GM12878 (cell line): ENCODE measurements at regions not wholly inside any gene's neighbourhood (a gene's known extent, or its start where the extent isn't known, plus 50 kb on each side); places are given as distances from the start of the nearest gene placed in this dataset.

Experiments
- ATAC-seq: fragments of 200-7000 bp; cut with Tn5 transposase; 3 replicates; pipeline ENCODE4 v1.9.1; 2020; ENCODE audit warnings: mild to moderate bottlenecking, moderate library complexity
- BruUV-seq: library from RNA; stranded (reverse); fragments of 400-500 nt; replicated peaks from 2 replicates; lab custom pipeline; 2021; lab: Mats Ljungman, UMichigan
- CTCF ChIA-PET: fragments of 300-600 bp; sonication (Branson Sonifier 250); formaldehyde crosslinking; extraction: SDS; loops from one replicate; lab custom pipeline; 2021; ENCODE audit warnings: inconsistent platforms; lab: Yijun Ruan, JAX
- POLR2A ChIA-PET: fragments of 350-600 bp; formaldehyde crosslinking; extraction: SDS; loops from one replicate; lab custom pipeline; 2021; ENCODE audit warnings: inconsistent platforms; lab: Charles Lee
- RAD21 ChIA-PET: fragments of 300-600 bp; sonication (Branson Sonifier 250); formaldehyde crosslinking; loops from one replicate; lab custom pipeline; 2023; ENCODE audit warnings: antibody characterized with exemption; ENCODE audit not compliant: unreplicated experiment; lab: Charles Lee
- SMC1A ChIA-PET: fragments of 300-600 bp; sonication (Branson Sonifier 250); formaldehyde crosslinking; loops from one replicate; lab custom pipeline; 2023; ENCODE audit not compliant: unreplicated experiment, uncharacterized antibody; lab: Charles Lee
- DNase-seq: peaks from one replicate; pipeline ENCODE4 v3.0.0-alpha.2; 2011; ENCODE audit warnings: low read depth, low spot score
- FAIRE-seq: peaks from 3 replicates; lab custom pipeline; 2011; peaks lifted over from hg19 to GRCh38; lab: Jason Lieb, UNC
- H2AFZ ChIP-seq: 2 replicates; pipeline ENCODE4 v1.6.0; 2011; ENCODE audit warnings: low read depth, low read length, control low read depth; ENCODE audit not compliant: control insufficient read depth
- H3K27ac ChIP-seq: 2 replicates; pipeline ENCODE4 v1.5.1; 2011; ENCODE audit warnings: control low read depth; ENCODE audit not compliant: control insufficient read depth, insufficient read depth
- H3K27me3 ChIP-seq, 2 experiments: replicated peaks in 1 of 2; 2 replicates each; pipeline versions ENCODE4 v1.6.0 to v1.6.1; 2011; ENCODE audit warnings: low read length in 1 of 2; ENCODE audit not compliant: control insufficient read depth in 2 of 2, insufficient read depth in 2 of 2
- H3K36me3 ChIP-seq, 2 experiments: 2 replicates each; pipeline ENCODE4 v1.5.1; 2011; ENCODE audit warnings: low read length in 1 of 2; ENCODE audit not compliant: control insufficient read depth in 2 of 2, insufficient read depth in 2 of 2
- H3K4me1 ChIP-seq: 2 replicates; pipeline ENCODE4 v1.6.1; 2011; ENCODE audit warnings: mild to moderate bottlenecking, low read length, moderate library complexity, mixed read lengths; ENCODE audit not compliant: control insufficient read depth, insufficient read depth
- H3K4me2 ChIP-seq: 2 replicates; pipeline ENCODE4 v1.6.0; 2011; ENCODE audit warnings: control low read depth; ENCODE audit not compliant: control insufficient read depth, insufficient read depth
- H3K4me3 ChIP-seq: fragments of 200-600 bp; sonication (generic); 2 replicates; pipeline ENCODE4 v1.5.1; 2016
- H3K79me2 ChIP-seq: 2 replicates; pipeline ENCODE4 v1.6.0; 2011; ENCODE audit warnings: low read length; ENCODE audit not compliant: control insufficient read depth, insufficient read depth
- H3K9ac ChIP-seq: 2 replicates; pipeline ENCODE4 v1.8.0; 2011; ENCODE audit warnings: low read length, control low read depth, mixed read lengths; ENCODE audit not compliant: control insufficient read depth, insufficient read depth
- H3K9me3 ChIP-seq: replicated peaks from 3 replicates; pipeline ENCODE4 v1.5.1; 2011; ENCODE audit warnings: mild to moderate bottlenecking, low read length; ENCODE audit not compliant: control insufficient read depth, insufficient read depth
- H4K20me1 ChIP-seq: 2 replicates; pipeline ENCODE4 v1.6.0; 2011; ENCODE audit not compliant: control insufficient read depth, insufficient read depth
- BRCA1 ChIP-seq: IDR thresholded peaks from 2 replicates; pipeline ENCODE4 v1.6.1; 2011; ENCODE audit warnings: low read depth, low read length, improper control_type of control experiment
- CBX5 ChIP-seq: sonication (generic); IDR thresholded peaks from 2 replicates; pipeline ENCODE4 v1.6.1; 2016; ENCODE audit warnings: low read depth, moderate library complexity, mild to moderate bottlenecking, inconsistent platforms
- CHD4 ChIP-seq: fragments of 200-600 bp; sonication (generic); IDR thresholded peaks from 2 replicates; pipeline ENCODE4 v1.6.1; 2016; ENCODE audit warnings: mild to moderate bottlenecking
- JUND ChIP-seq: IDR thresholded peaks from 2 replicates; pipeline ENCODE4 v1.6.1; 2012; ENCODE audit warnings: low read depth, mild to moderate bottlenecking, low read length, improper control_type of control experiment, moderate library complexity
- RFX5 ChIP-seq: IDR thresholded peaks from 2 replicates; pipeline ENCODE4 v1.6.1; 2011; ENCODE audit warnings: low read depth, low read length, improper control_type of control experiment
- SP1 ChIP-seq: IDR thresholded peaks from one replicate; pipeline ENCODE4 v1.6.1; 2011; ENCODE audit warnings: low read depth, low read length
- WGBS: methylation state at CpG from one replicate; pipeline ENCODE4 v1.1.6; 2016; ENCODE audit warnings: low lambda C conversion rate; ENCODE audit not compliant: insufficient replicate concordance, insufficient coverage; ENCODE audit errors: missing lambda C conversion rate; 5-methylcytosine and 5-hydroxymethylcytosine counted together
- in situ Hi-C: fragments of 300-500 bp; cut with MboI; formaldehyde crosslinking; loops from 9 replicates; pipeline ENCODE4 v1.14.3; 2018; ENCODE audit warnings: mixed read lengths
- intact Hi-C: fragments of 100-400 bp; cut with micrococcal nuclease; formaldehyde crosslinking; loops from one replicate; pipeline ENCODE4 v1.14.2; 2022; ENCODE audit not compliant: unreplicated experiment
- TF ChIP-seq, protein P1 (sequence below): fragments of 450-650 bp; IDR thresholded peaks from 2 replicates; pipeline ENCODE4 v1.6.1; 2016; ENCODE audit warnings: mild to moderate bottlenecking
- TF ChIP-seq, protein P2 (sequence below): fragments of 450-650 bp; IDR thresholded peaks from 2 replicates; pipeline ENCODE4 v1.6.1; 2017; ENCODE audit warnings: mild to moderate bottlenecking, moderate library complexity

- ChIA-PET SMC1A (no interaction called here), CTCF (no interaction called here)
- BruUV-seq = no TSS peak
These were observed 217.3 kb upstream of the HABP2 start for GRCh38 chr10:113335592-113335991.

More at GRCh38 chr10:113335592-113335991, 217.3 kb upstream of the HABP2 start:
- ATAC-seq = no peak
- DNase-seq = no peak
- POLR2A ChIA-PET = no interaction called here
- Histone ChIP-seq H3K4me2 (no peak overlapping the region), H4K20me1 (no peaks in the 10 kb centered on the region), H3K36me3 (no peaks in the 10 kb centered on the region), H3K27ac (no peak overlapping the region), H3K4me1 (no peaks in the 10 kb centered on the region), H3K9ac (no peak overlapping the region), H3K27me3 (no peaks in the 10 kb centered on the region), H3K4me3 (no peak overlapping the region), H3K79me2 (no peaks in the 10 kb centered on the region), H3K9me3 (no peaks in the 10 kb centered on the region), H2AFZ (no peak overlapping the region)
- FAIRE-seq = no peak
- RAD21 ChIA-PET = no interaction called here
- 16% methylated on average over 2 of the region's 2 CpGs for WGBS
- intact Hi-C loops = no loop called here
- TF ChIP-seq, protein P1, sequence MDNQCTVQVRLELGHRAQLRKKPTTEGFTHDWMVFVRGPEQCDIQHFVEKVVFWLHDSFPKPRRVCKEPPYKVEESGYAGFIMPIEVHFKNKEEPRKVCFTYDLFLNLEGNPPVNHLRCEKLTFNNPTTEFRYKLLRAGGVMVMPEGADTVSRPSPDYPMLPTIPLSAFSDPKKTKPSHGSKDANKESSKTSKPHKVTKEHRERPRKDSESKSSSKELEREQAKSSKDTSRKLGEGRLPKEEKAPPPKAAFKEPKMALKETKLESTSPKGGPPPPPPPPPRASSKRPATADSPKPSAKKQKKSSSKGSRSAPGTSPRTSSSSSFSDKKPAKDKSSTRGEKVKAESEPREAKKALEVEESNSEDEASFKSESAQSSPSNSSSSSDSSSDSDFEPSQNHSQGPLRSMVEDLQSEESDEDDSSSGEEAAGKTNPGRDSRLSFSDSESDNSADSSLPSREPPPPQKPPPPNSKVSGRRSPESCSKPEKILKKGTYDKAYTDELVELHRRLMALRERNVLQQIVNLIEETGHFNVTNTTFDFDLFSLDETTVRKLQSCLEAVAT = no peak
- TF ChIP-seq CHD4 (no peak), RFX5 (no peak), SP1 (no peak), JUND (no peak), CBX5 (no peak), BRCA1 (no peak)
- TF ChIP-seq, protein P2, sequence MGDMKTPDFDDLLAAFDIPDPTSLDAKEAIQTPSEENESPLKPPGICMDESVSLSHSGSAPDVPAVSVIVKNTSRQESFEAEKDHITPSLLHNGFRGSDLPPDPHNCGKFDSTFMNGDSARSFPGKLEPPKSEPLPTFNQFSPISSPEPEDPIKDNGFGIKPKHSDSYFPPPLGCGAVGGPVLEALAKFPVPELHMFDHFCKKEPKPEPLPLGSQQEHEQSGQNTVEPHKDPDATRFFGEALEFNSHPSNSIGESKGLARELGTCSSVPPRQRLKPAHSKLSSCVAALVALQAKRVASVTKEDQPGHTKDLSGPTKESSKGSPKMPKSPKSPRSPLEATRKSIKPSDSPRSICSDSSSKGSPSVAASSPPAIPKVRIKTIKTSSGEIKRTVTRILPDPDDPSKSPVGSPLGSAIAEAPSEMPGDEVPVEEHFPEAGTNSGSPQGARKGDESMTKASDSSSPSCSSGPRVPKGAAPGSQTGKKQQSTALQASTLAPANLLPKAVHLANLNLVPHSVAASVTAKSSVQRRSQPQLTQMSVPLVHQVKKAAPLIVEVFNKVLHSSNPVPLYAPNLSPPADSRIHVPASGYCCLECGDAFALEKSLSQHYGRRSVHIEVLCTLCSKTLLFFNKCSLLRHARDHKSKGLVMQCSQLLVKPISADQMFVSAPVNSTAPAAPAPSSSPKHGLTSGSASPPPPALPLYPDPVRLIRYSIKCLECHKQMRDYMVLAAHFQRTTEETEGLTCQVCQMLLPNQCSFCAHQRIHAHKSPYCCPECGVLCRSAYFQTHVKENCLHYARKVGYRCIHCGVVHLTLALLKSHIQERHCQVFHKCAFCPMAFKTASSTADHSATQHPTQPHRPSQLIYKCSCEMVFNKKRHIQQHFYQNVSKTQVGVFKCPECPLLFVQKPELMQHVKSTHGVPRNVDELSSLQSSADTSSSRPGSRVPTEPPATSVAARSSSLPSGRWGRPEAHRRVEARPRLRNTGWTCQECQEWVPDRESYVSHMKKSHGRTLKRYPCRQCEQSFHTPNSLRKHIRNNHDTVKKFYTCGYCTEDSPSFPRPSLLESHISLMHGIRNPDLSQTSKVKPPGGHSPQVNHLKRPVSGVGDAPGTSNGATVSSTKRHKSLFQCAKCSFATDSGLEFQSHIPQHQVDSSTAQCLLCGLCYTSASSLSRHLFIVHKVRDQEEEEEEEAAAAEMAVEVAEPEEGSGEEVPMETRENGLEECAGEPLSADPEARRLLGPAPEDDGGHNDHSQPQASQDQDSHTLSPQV = no peak
- in situ Hi-C loops = no loop called here
